ENCODE measurements at regions not wholly inside any gene's neighbourhood (a gene's known extent, or its start where the extent isn't known, plus 50 kb on each side); places are given as distances from the start of the nearest gene placed in this dataset.

DNA sequence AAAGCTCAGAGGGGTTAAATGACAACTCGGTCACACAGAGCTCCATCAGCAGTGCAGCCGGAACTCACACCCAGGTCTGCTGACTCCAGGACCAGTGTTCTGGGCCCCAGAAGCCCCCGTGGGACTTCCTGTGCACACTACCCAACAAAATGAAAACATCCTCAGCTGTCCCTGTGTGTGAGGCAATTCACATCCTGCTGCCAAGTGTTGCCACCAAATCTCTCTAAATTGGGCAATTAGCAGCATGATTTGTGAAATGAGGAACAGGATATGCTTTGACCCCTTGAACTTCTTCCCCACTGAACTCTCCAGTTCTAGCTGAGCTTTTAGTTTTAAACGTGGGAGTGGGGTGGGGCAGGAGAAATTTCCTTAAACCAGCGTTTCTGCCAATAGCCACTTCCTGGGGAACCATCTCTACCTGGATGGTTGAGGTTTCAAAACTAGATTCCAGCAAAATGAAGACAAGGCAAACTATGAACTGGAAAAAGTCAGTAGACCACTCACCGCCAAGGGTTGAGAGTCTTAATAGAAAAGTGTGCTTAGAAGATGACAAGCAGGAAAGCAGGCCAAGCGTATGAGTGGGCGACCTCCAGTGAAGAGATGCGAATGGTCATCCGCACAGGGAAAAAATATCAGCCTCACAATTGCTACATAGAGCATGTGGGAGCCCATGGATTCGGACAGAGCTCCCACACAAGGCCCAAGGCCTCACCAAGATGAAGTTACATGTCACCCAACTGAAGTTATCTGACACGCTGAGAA lies 51.9 kb upstream of the CHST15 start:
- H3K9me3 Mint-ChIP-seq, result no peaks in the 10 kb centered on the region
- no peak for DNase-seq (ENCODE audit: low spot score in 2 of 2)
- ATAC-seq, result no peak
- H3K36me3 Mint-ChIP-seq, result no peaks in the 10 kb centered on the region
- no peak overlapping the region for H3K27ac Mint-ChIP-seq

DNA sequence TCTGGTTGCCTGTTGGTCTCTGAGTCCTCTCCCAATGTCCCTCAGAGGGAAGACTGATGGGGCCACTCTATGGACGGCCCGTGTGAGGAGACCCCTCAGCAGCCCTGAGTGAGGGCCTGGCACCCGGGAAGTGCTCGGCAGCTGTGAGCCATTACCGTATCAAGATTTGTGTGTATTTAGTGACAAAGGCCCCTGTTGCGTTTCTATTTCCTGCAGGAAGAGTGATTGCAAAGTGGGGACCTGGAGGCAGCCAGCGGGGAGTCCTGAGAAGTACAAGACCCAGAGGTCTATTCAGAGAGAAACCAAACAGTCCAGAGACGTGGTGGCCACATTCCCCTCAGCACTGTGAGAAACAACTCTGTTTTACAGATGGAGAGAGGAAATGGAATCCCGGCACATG lies 51.1 kb upstream of the CHST15 start:
- Mint-ChIP-seq H3K36me3 (no peaks in the 10 kb centered on the region), H3K9me3 (no peaks in the 10 kb centered on the region), H3K27ac (no peak overlapping the region)
- DNase-seq (ENCODE audit: low spot score in 2 of 2) (no peak), ATAC-seq (no peak)

DNA sequence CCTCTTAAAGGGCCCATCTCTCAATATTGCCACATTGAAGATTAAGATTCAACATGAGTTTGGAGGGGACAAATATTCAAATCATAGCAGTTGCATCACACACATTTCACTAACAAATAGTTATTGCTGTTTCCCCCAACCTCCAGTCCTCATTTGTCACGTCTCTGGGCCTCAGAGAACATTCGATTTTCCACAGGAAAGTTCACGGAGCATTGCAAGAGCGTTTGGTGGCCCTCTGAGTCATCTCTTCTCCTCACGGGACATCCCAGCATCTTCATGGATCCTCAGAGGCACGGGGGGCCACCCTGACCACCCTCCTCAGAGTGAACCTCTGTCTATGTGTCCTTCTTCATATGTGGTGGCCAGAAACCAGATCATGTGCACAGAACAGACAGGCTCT lies 50.3 kb upstream of the CHST15 start:
- Mint-ChIP-seq H3K36me3 (no peaks in the 10 kb centered on the region), H3K27ac (no peak overlapping the region), H3K9me3 (no peaks in the 10 kb centered on the region)
- DNase-seq (ENCODE audit: low spot score in 2 of 2) (no peak), ATAC-seq (no peak)
